SK-N-SH (cell line): ENCODE measurements at regions not wholly inside any gene's neighbourhood (a gene's known extent, or its start where the extent isn't known, plus 50 kb on each side); places are given as distances from the start of the nearest gene placed in this dataset.

Experiments used
- EP300 ChIP-seq, 2 experiments: IDR thresholded peaks; 2 replicates each; pipeline versions ENCODE4 v1.4.0 to v1.6.1; 2012; ENCODE audit warnings: borderline replicate concordance in 1 of 2, low read depth in 1 of 2, low read length in 1 of 2
- TF ChIP-seq, protein P1 (sequence below): IDR thresholded peaks from 2 replicates; pipeline ENCODE4 v1.4.0; 2012; ENCODE audit warnings: low read depth, borderline replicate concordance
- TF ChIP-seq, protein P2 (sequence below): fragments of 200-600 bp; sonication (generic); IDR thresholded peaks from 2 replicates; pipeline ENCODE4 v1.6.1; 2017; ENCODE audit warnings: antibody characterized with exemption, mild to moderate bottlenecking, moderate library complexity

GRCh38 chr18:5787936-5788335, 107.4 kb downstream of the TMEM200C start:
- no peak for TF ChIP-seq EP300 (IDR thresholded peaks at IDR 0.05; ENCODE audit: borderline replicate concordance in 1 of 2, low read depth in 1 of 2, low read length in 1 of 2)
- TF ChIP-seq, protein P1, sequence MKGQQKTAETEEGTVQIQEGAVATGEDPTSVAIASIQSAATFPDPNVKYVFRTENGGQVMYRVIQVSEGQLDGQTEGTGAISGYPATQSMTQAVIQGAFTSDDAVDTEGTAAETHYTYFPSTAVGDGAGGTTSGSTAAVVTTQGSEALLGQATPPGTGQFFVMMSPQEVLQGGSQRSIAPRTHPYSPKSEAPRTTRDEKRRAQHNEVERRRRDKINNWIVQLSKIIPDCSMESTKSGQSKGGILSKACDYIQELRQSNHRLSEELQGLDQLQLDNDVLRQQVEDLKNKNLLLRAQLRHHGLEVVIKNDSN = no peak
- TF ChIP-seq, protein P2, sequence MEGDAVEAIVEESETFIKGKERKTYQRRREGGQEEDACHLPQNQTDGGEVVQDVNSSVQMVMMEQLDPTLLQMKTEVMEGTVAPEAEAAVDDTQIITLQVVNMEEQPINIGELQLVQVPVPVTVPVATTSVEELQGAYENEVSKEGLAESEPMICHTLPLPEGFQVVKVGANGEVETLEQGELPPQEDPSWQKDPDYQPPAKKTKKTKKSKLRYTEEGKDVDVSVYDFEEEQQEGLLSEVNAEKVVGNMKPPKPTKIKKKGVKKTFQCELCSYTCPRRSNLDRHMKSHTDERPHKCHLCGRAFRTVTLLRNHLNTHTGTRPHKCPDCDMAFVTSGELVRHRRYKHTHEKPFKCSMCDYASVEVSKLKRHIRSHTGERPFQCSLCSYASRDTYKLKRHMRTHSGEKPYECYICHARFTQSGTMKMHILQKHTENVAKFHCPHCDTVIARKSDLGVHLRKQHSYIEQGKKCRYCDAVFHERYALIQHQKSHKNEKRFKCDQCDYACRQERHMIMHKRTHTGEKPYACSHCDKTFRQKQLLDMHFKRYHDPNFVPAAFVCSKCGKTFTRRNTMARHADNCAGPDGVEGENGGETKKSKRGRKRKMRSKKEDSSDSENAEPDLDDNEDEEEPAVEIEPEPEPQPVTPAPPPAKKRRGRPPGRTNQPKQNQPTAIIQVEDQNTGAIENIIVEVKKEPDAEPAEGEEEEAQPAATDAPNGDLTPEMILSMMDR = no peak
